OCI-LY7 (cell line): ENCODE measurements at regions not wholly inside any gene's neighbourhood (a gene's known extent, or its start where the extent isn't known, plus 50 kb on each side); places are given as distances from the start of the nearest gene placed in this dataset.

ENCODE experiments used
- BruUV-seq: library from RNA; stranded (reverse); fragments of 400-500 nt; replicated peaks from 2 replicates; lab custom pipeline; 2021; lab: Mats Ljungman, UMichigan
- CTCF ChIA-PET: fragments of 300-600 bp; sonication (Branson Sonifier 250); formaldehyde crosslinking; loops from one replicate; lab custom pipeline; 2022; ENCODE audit warnings: antibody characterized with exemption; ENCODE audit not compliant: unreplicated experiment; lab: Charles Lee
- POLR2A ChIA-PET: fragments of 300-600 bp; sonication (Branson Sonifier 250); formaldehyde crosslinking; loops from one replicate; lab custom pipeline; 2022; ENCODE audit warnings: antibody characterized with exemption; lab: Charles Lee
- DNase-seq: peaks from one replicate; pipeline ENCODE4 v3.0.0-alpha.2; 2015; ENCODE audit warnings: low spot score
- H2AFZ ChIP-seq: fragments of 200-600 bp; sonication (generic), shearing (Covaris generic); 2 replicates; pipeline ENCODE4 v1.6.1; 2014; ENCODE audit warnings: mild to moderate bottlenecking, antibody characterized with exemption, low read length, moderate library complexity
- H3K27ac ChIP-seq: fragments of 200-600 bp; sonication (generic); 2 replicates; pipeline ENCODE4 v1.5.1; 2014; ENCODE audit warnings: mixed run types, low read depth, mild to moderate bottlenecking, moderate library complexity, low read length, inconsistent platforms; ENCODE audit not compliant: poor library complexity, severe bottlenecking
- H3K36me3 ChIP-seq: fragments of 200-600 bp; sonication (generic); 2 replicates; pipeline ENCODE4 v1.6.1; 2014; ENCODE audit warnings: mild to moderate bottlenecking, antibody characterized with exemption, low read length, moderate library complexity, mixed read lengths; ENCODE audit not compliant: insufficient read depth
- H3K4me1 ChIP-seq: fragments of 200-600 bp; sonication (generic); 2 replicates; pipeline ENCODE4 v1.5.1; 2014; ENCODE audit warnings: mild to moderate bottlenecking, low read length; ENCODE audit not compliant: insufficient read depth, poor library complexity, severe bottlenecking
- H3K4me2 ChIP-seq: fragments of 200-600 bp; sonication (generic); 2 replicates; pipeline ENCODE4 v1.6.1; 2014; ENCODE audit warnings: mild to moderate bottlenecking, low read length
- H3K4me3 ChIP-seq: fragments of 200-600 bp; sonication (generic); 2 replicates; pipeline ENCODE4 v1.5.1; 2014; ENCODE audit warnings: mild to moderate bottlenecking, low read depth, low read length; ENCODE audit not compliant: poor library complexity, severe bottlenecking
- H3K79me2 ChIP-seq: fragments of 200-600 bp; sonication (generic); 2 replicates; pipeline ENCODE4 v1.6.1; 2016; ENCODE audit warnings: low read depth, mild to moderate bottlenecking, low read length, moderate library complexity, mixed read lengths; ENCODE audit not compliant: insufficient read depth
- H3K9me2 ChIP-seq: fragments of 200-600 bp; sonication (generic); 2 replicates; pipeline ENCODE4 v1.6.1; 2016; ENCODE audit warnings: mild to moderate bottlenecking, low read length, mixed read lengths; ENCODE audit not compliant: insufficient read depth
- H3K9me3 ChIP-seq: fragments of 200-600 bp; sonication (generic); 2 replicates; pipeline ENCODE4 v1.6.1; 2014; ENCODE audit warnings: mild to moderate bottlenecking, mixed run types, low read length, mixed read lengths
- H4K20me1 ChIP-seq: fragments of 200-600 bp; sonication (generic); 2 replicates; pipeline ENCODE4 v1.6.1; 2014; ENCODE audit warnings: mild to moderate bottlenecking, antibody characterized with exemption, low read length, moderate library complexity, mixed read lengths; ENCODE audit not compliant: insufficient read depth
- CTCF ChIP-seq: fragments of 200-600 bp; sonication (generic); conservative IDR thresholded peaks from 2 replicates; pipeline ENCODE4 v1.5.1; 2014; ENCODE audit warnings: mild to moderate bottlenecking, antibody characterized with exemption, low read length, moderate library complexity, mixed read lengths
- EZH2phosphoT487 ChIP-seq: fragments of 200-600 bp; sonication (generic); IDR thresholded peaks from 2 replicates; pipeline ENCODE4 v1.6.1; 2018; ENCODE audit warnings: low read depth, borderline replicate concordance, mild to moderate bottlenecking, mixed run types, antibody characterized with exemption, low read length, moderate library complexity, mixed read lengths
- intact Hi-C: fragments of 100-400 bp; cut with micrococcal nuclease; formaldehyde crosslinking; loops from one replicate; pipeline ENCODE4 v1.10.0; 2022; ENCODE audit not compliant: unreplicated experiment

GRCh38 chr9:126219648-126220063, 107.0 kb upstream of the MVB12B start:
- TF ChIP-seq CTCF (no peak), EZH2phosphoT487 (no peak)
- BruUV-seq = no TSS peak
- Histone ChIP-seq H3K4me3 (no peak overlapping the region), H3K79me2 (no peaks in the 10 kb centered on the region), H3K4me2 (no peak overlapping the region), H3K4me1 (no peaks in the 10 kb centered on the region), H2AFZ (no peak overlapping the region), H3K27ac (no peak overlapping the region), H3K9me2 (no peaks in the 10 kb centered on the region), H4K20me1 (no peaks in the 10 kb centered on the region), H3K36me3 (no peaks in the 10 kb centered on the region), H3K9me3 (no peaks in the 10 kb centered on the region)
- no peak for DNase-seq
- intact Hi-C loops = loop anchor here (10.0 kb wide), 1 partner anchor 665 kb away; no protein-coding TSS in a partner anchor
- ChIA-PET CTCF (no interaction called here), POLR2A (no interaction called here)

- Histone ChIP-seq H3K9me3 (no peaks in the 10 kb centered on the region), H3K4me1 (no peaks in the 10 kb centered on the region), H3K27ac (no peak overlapping the region), H3K4me3 (no peak overlapping the region), H3K36me3 (no peaks in the 10 kb centered on the region), H2AFZ (no peak overlapping the region), H3K4me2 (no peak overlapping the region), H3K79me2 (no peaks in the 10 kb centered on the region), H4K20me1 (no peaks in the 10 kb centered on the region), H3K9me2 (no peaks in the 10 kb centered on the region)
- no peak for TF ChIP-seq CTCF
- no peak for TF ChIP-seq EZH2phosphoT487
- intact Hi-C loops = loop anchor here (10.0 kb wide), 1 partner anchor 667 kb away; no protein-coding TSS in a partner anchor
- ChIA-PET CTCF (no interaction called here), POLR2A (interaction anchor here (0.6 kb wide), 1 partner anchor 1523 kb away, joined by 3 read pairs; no protein-coding TSS in a partner anchor)
- DNase-seq = no peak
- BruUV-seq = no TSS peak
Observed at GRCh38 chr9:126221480-126221879, 105.1 kb upstream of the MVB12B start.

- DNase-seq = no peak
- Histone ChIP-seq H3K27ac (no peak overlapping the region), H3K4me1 (no peaks in the 10 kb centered on the region), H3K4me3 (no peak overlapping the region), H3K4me2 (no peak overlapping the region), H3K9me2 (no peaks in the 10 kb centered on the region), H4K20me1 (no peaks in the 10 kb centered on the region), H3K79me2 (no peaks in the 10 kb centered on the region), H3K36me3 (no peaks in the 10 kb centered on the region), H2AFZ (no peak overlapping the region), H3K9me3 (no peaks in the 10 kb centered on the region)
- TF ChIP-seq CTCF (no peak), EZH2phosphoT487 (no peak)
- CTCF ChIA-PET = no interaction called here
- no TSS peak for BruUV-seq
- intact Hi-C loops = loop anchor here (10.0 kb wide), 1 partner anchor 668 kb away; no protein-coding TSS in a partner anchor
- POLR2A ChIA-PET = no interaction called here
Observed at GRCh38 chr9:126222363-126222834, 104.2 kb upstream of the MVB12B start.
